ENCODE measurements at regions not wholly inside any gene's neighbourhood (a gene's known extent, or its start where the extent isn't known, plus 50 kb on each side); places are given as distances from the start of the nearest gene placed in this dataset.
"Not testable (repeated sequence)": the region's sequence is repeated elsewhere in the genome, so short reads cannot be mapped to it uniquely, and the experiment has no call there.

GRCh38 chr1:8136766-8137165 lies 110.7 kb upstream of the ERRFI1 start:
- peaks cover 7% of the 10 kb centered on the region for H3K4me1 ChIP-seq (ENCODE audit: insufficient read depth, low read length)
- no peak overlapping the region for H2AFZ ChIP-seq (ENCODE audit: low read depth, low read length)
- no peaks in the 10 kb centered on the region for H3K36me3 ChIP-seq (ENCODE audit: insufficient read depth, low read length)
- peaks cover 8% of the 10 kb centered on the region for H3K27me3 ChIP-seq (ENCODE audit: insufficient read depth, low read length)
- H3K9me3 ChIP-seq (ENCODE audit: low read length): no peaks in the 10 kb centered on the region
- H3K4me3 ChIP-seq (ENCODE audit: low read length): no peak overlapping the region

GRCh38 chr1:8135250-8135649 lies 109.1 kb upstream of the ERRFI1 start:
- H3K9me3 ChIP-seq (ENCODE audit: low read length): no peaks in the 10 kb centered on the region
- peaks cover 5% of the 10 kb centered on the region for H3K4me1 ChIP-seq (ENCODE audit: insufficient read depth, low read length)
- H3K27me3 ChIP-seq (ENCODE audit: insufficient read depth, low read length): peaks cover 8% of the 10 kb centered on the region
- no peaks in the 10 kb centered on the region for H3K36me3 ChIP-seq (ENCODE audit: insufficient read depth, low read length)
- H2AFZ ChIP-seq (ENCODE audit: low read depth, low read length): no peak overlapping the region
- no peak overlapping the region for H3K4me3 ChIP-seq (ENCODE audit: low read length)

DNA sequence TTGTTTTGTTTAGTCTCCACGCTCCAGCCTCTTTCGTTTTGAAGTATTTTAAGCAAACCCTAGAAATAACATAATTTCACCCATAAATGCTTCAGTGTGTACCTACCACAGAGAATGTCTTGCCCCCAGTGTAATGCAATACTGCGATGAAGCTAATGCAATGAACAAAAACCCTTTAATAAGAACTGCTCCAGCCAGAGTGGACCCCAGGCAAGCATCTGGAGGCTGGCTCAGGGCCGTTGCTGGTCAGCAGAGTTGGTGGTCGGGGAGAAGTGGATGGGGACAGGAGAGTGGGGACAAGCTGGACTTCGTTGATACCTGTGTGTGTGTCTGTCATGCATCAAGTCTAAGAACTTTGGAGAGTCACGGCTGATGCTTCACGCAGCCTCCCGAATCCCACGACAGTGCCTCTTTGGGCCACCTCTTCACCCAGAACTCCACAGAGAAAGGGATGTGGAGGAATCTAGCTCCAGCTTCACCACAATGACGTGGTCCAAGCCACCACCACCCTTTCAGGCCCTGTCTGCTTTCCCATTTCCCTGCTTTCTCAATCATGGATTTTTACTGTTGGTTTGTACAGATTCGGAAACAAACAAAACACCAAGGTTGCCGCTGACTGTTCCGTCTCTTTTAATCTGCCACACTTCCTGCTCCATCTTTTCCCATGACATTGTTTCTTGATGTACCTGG lies 108.6 kb upstream of the ERRFI1 start:
- no peaks in the 10 kb centered on the region for H3K9me3 ChIP-seq (ENCODE audit: low read length)
- H3K36me3 ChIP-seq (ENCODE audit: insufficient read depth, low read length): no peaks in the 10 kb centered on the region
- peaks cover 5% of the 10 kb centered on the region for H3K4me1 ChIP-seq (ENCODE audit: insufficient read depth, low read length)
- no peak overlapping the region for H2AFZ ChIP-seq (ENCODE audit: low read depth, low read length)
- no peak overlapping the region for H3K4me3 ChIP-seq (ENCODE audit: low read length)
- H3K27me3 ChIP-seq (ENCODE audit: insufficient read depth, low read length): peaks cover 8% of the 10 kb centered on the region

GRCh38 chr1:8133657-8134430 lies 107.7 kb upstream of the ERRFI1 start:
- H3K27me3 ChIP-seq (ENCODE audit: insufficient read depth, low read length): peaks cover 8% of the 10 kb centered on the region
- no peaks in the 10 kb centered on the region for H3K9me3 ChIP-seq (ENCODE audit: low read length)
- H3K4me3 ChIP-seq (ENCODE audit: low read length): no peak overlapping the region
- peaks cover 5% of the 10 kb centered on the region for H3K4me1 ChIP-seq (ENCODE audit: insufficient read depth, low read length)
- H3K36me3 ChIP-seq (ENCODE audit: insufficient read depth, low read length): no peaks in the 10 kb centered on the region
- H2AFZ ChIP-seq (ENCODE audit: low read depth, low read length): no peak overlapping the region

DNA sequence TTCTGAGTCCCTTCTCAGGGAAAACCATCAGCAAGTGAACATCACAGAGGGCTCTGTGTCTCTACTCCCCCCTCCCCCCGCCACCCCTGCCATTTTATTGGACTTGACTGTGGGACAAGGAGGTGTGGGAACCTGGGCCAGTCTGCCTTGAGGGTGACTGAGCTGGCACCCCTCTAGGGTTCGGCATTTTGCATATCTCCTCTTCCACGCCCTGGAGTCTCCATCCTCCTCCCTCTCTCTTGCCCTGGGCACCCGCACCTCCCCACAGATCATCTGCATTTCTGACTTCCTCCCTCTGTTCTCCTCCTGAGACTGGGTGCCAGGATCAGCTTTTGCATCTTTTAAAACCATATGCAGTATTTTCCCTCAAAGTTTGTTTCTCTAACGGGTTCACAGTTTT lies 107.1 kb upstream of the ERRFI1 start:
- Histone ChIP-seq H3K36me3 (ENCODE audit: insufficient read depth, low read length) (no peaks in the 10 kb centered on the region), H3K4me1 (ENCODE audit: insufficient read depth, low read length) (peaks cover 5% of the 10 kb centered on the region), H3K27me3 (ENCODE audit: insufficient read depth, low read length) (peaks cover 8% of the 10 kb centered on the region), H3K4me3 (ENCODE audit: low read length) (no peak overlapping the region), H2AFZ (ENCODE audit: low read depth, low read length) (no peak overlapping the region), H3K9me3 (ENCODE audit: low read length) (no peaks in the 10 kb centered on the region)

DNA sequence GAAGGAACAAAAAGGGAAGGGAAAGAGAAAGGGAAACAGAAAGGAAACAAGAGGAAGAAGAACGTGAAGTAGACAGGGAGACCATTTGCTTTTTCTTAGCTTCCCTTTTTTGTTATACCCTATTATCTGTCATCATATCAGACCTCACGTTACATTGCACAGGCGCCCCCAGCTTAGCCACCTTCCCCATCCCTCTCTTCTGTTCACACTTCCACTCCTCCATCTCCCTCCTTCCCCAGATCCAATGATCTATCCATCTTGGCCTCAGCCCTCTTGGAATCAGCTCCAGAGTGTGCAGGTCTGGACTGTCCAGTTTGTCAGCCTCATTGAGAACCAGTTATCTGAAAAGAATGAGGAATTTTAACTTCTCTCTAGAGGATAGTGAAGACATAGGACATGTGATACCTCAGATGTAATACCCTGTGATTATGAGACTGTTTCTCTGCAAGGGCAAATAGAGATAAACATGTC lies 101.1 kb upstream of the ERRFI1 start:
- Histone ChIP-seq H3K27me3 (ENCODE audit: insufficient read depth, low read length) (no peaks in the 10 kb centered on the region), H3K4me3 (ENCODE audit: low read length) (no peak overlapping the region), H2AFZ (ENCODE audit: low read depth, low read length) (no peak overlapping the region), H3K4me1 (ENCODE audit: insufficient read depth, low read length) (no peaks in the 10 kb centered on the region), H3K9me3 (ENCODE audit: low read length) (peaks cover 5% of the 10 kb centered on the region), H3K36me3 (ENCODE audit: insufficient read depth, low read length) (no peaks in the 10 kb centered on the region)

- Histone ChIP-seq H3K9me3 (ENCODE audit: low read length) (peaks cover 7% of the 10 kb centered on the region), H3K36me3 (ENCODE audit: insufficient read depth, low read length) (no peaks in the 10 kb centered on the region), H2AFZ (ENCODE audit: low read depth, low read length) (no peak overlapping the region), H3K4me3 (ENCODE audit: low read length) (no peak overlapping the region), H3K4me1 (ENCODE audit: insufficient read depth, low read length) (peaks cover 2% of the 10 kb centered on the region), H3K27me3 (ENCODE audit: insufficient read depth, low read length) (peaks cover 2% of the 10 kb centered on the region)
Measured at GRCh38 chr1:8122477-8123407, 96.6 kb upstream of the ERRFI1 start.

DNA sequence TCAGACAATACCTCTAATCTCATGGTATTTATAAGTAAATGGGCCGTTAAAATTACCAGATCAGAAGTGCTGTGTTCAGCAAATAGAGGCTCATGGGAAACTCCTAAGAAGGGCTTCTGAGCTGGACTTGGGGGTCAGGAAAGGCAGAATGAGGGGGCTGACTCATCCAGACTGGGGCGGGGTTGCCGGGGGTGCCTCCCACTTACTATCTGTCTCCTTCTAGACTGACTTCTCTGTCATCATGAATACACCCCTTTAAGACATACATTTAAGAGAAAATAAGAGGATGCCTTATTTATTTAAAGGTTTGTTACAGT lies 96.0 kb upstream of the ERRFI1 start:
- Histone ChIP-seq H3K27me3 (ENCODE audit: insufficient read depth, low read length) (peaks cover 2% of the 10 kb centered on the region), H3K4me1 (ENCODE audit: insufficient read depth, low read length) (peaks cover 2% of the 10 kb centered on the region), H3K9me3 (ENCODE audit: low read length) (peaks cover 7% of the 10 kb centered on the region), H3K4me3 (ENCODE audit: low read length) (no peak overlapping the region), H2AFZ (ENCODE audit: low read depth, low read length) (no peak overlapping the region), H3K36me3 (ENCODE audit: insufficient read depth, low read length) (no peaks in the 10 kb centered on the region)

GRCh38 chr1:8121261-8122159 lies 95.4 kb upstream of the ERRFI1 start:
- Histone ChIP-seq H3K4me3 (ENCODE audit: low read length) (peak overlapping the region; percentile 2), H2AFZ (ENCODE audit: low read depth, low read length) (peak overlapping the region; percentile 33), H3K27me3 (ENCODE audit: insufficient read depth, low read length) (peaks cover 2% of the 10 kb centered on the region), H3K36me3 (ENCODE audit: insufficient read depth, low read length) (no peaks in the 10 kb centered on the region), H3K4me1 (ENCODE audit: insufficient read depth, low read length) (peaks cover 2% of the 10 kb centered on the region), H3K9me3 (ENCODE audit: low read length) (peaks cover 7% of the 10 kb centered on the region)

- H3K4me1 ChIP-seq (ENCODE audit: insufficient read depth, low read length): peaks cover 2% of the 10 kb centered on the region
- no peaks in the 10 kb centered on the region for H3K36me3 ChIP-seq (ENCODE audit: insufficient read depth, low read length)
- H3K9me3 ChIP-seq (ENCODE audit: low read length): peaks cover 6% of the 10 kb centered on the region
- H3K27me3 ChIP-seq (ENCODE audit: insufficient read depth, low read length): peaks cover 2% of the 10 kb centered on the region
- H2AFZ ChIP-seq (ENCODE audit: low read depth, low read length): peak overlapping the region; percentile 33
- peak overlapping the region; percentile 2 for H3K4me3 ChIP-seq (ENCODE audit: low read length)
Measured at GRCh38 chr1:8120693-8121260, 94.7 kb upstream of the ERRFI1 start.

- not testable (repeated sequence) for H3K4me1 ChIP-seq (ENCODE audit: insufficient read depth, low read length); H2AFZ ChIP-seq (ENCODE audit: low read depth, low read length); H3K36me3 ChIP-seq (ENCODE audit: insufficient read depth, low read length)
Measured at GRCh38 chr1:8118736-8119135, 92.6 kb upstream of the ERRFI1 start.

GRCh38 chr1:8118031-8118451 lies 91.9 kb upstream of the ERRFI1 start:
- Histone ChIP-seq H2AFZ (ENCODE audit: low read depth, low read length) (no peak overlapping the region), H3K36me3 (ENCODE audit: insufficient read depth, low read length) (no peaks in the 10 kb centered on the region), H3K9me3 (ENCODE audit: low read length) (peaks cover 3% of the 10 kb centered on the region), H3K27me3 (ENCODE audit: insufficient read depth, low read length) (peaks cover 2% of the 10 kb centered on the region), H3K4me3 (ENCODE audit: low read length) (no peak overlapping the region), H3K4me1 (ENCODE audit: insufficient read depth, low read length) (peaks cover 7% of the 10 kb centered on the region)

More at GRCh38 chr1:8118736-8119135, 92.6 kb upstream of the ERRFI1 start:
- not testable (repeated sequence) for H3K27me3 ChIP-seq (ENCODE audit: insufficient read depth, low read length); H3K4me3 ChIP-seq (ENCODE audit: low read length); H3K9me3 ChIP-seq (ENCODE audit: low read length)
